H1 (cell line): ENCODE measurements at regions not wholly inside any gene's neighbourhood (a gene's known extent, or its start where the extent isn't known, plus 50 kb on each side); places are given as distances from the start of the nearest gene placed in this dataset.

Experiments
- CTCF ChIA-PET: fragments of 300-600 bp; sonication (Branson Sonifier 250); formaldehyde crosslinking; loops from one replicate; lab custom pipeline; 2021; ENCODE audit not compliant: partially characterized antibody; lab: Charles Lee
- POLR2A ChIA-PET: fragments of 300-600 bp; sonication (Branson Sonifier 250); formaldehyde crosslinking; loops from one replicate; lab custom pipeline; 2021; ENCODE audit warnings: inconsistent platforms; ENCODE audit not compliant: partially characterized antibody; lab: Charles Lee
- DNase-seq, 2 experiments: peaks; one replicate each; pipeline versions ENCODE4 v3.0.0 to v3.0.0-alpha.2; 2010 to 2022; ENCODE audit warnings: low spot score in 2 of 2, low read depth in 1 of 2, mixed read lengths in 1 of 2
- FAIRE-seq: peaks from 2 replicates; lab custom pipeline; 2011; peaks lifted over from hg19 to GRCh38; lab: Jason Lieb, UNC
- H2AFZ ChIP-seq: 2 replicates; pipeline ENCODE4 v1.8.1; 2012; ENCODE audit warnings: low read length, inconsistent platforms
- H2AK5ac ChIP-seq: 2 replicates; pipeline ENCODE4 v1.6.1; 2013; ENCODE audit warnings: low read depth, low read length
- H2BK120ac ChIP-seq: replicated peaks from 2 replicates; pipeline ENCODE3; 2013; ENCODE audit warnings: low read depth, low read length, inconsistent platforms
- H2BK12ac ChIP-seq: 2 replicates; pipeline ENCODE4 v1.6.1; 2013; ENCODE audit warnings: low read depth, low read length
- H2BK15ac ChIP-seq: 2 replicates; pipeline ENCODE4 v1.6.1; 2013; ENCODE audit warnings: low read length
- H2BK20ac ChIP-seq: 2 replicates; pipeline ENCODE4 v1.6.1; 2013; ENCODE audit warnings: low read length
- H2BK5ac ChIP-seq: 2 replicates; pipeline ENCODE4 v1.6.1; 2013; ENCODE audit warnings: low read depth, low read length
- H3K14ac ChIP-seq: 2 replicates; pipeline ENCODE4 v1.6.1; 2013; ENCODE audit warnings: inconsistent platforms; ENCODE audit not compliant: insufficient read length
- H3K18ac ChIP-seq: 2 replicates; pipeline ENCODE4 v1.6.1; 2013; ENCODE audit warnings: low read length; ENCODE audit errors: extremely low read depth
- H3K23ac ChIP-seq: 2 replicates; pipeline ENCODE4 v1.6.1; 2013; ENCODE audit warnings: inconsistent platforms; ENCODE audit not compliant: insufficient read length
- H3K23me2 ChIP-seq: 2 replicates; pipeline ENCODE4 v1.6.1; 2013; ENCODE audit warnings: low read depth, low read length
- H3K27ac ChIP-seq: 2 replicates; pipeline ENCODE4 v1.6.1; 2011; ENCODE audit warnings: low read depth, low read length, inconsistent platforms
- H3K27me3 ChIP-seq, 4 experiments: replicated peaks in 1 of 4; 1 replicate in 1 of 4; 2 replicates in 3 of 4; pipeline versions ENCODE4 v1.6.1 to v1.8.1; 2011 to 2013; ENCODE audit warnings: low read length in 3 of 4, mild to moderate bottlenecking in 3 of 4, inconsistent platforms in 2 of 4, mixed read lengths in 2 of 4, moderate library complexity in 1 of 4; ENCODE audit not compliant: control insufficient read depth in 3 of 4, insufficient read depth in 3 of 4; ENCODE audit errors: extremely low read depth in 1 of 4
- H3K36me3 ChIP-seq, 4 experiments: 2 replicates each; pipeline versions ENCODE4 v1.6.1 to v1.8.1; 2011 to 2013; ENCODE audit warnings: mild to moderate bottlenecking in 4 of 4, low read length in 3 of 4, moderate library complexity in 2 of 4, control low read depth in 1 of 4, inconsistent platforms in 1 of 4; ENCODE audit not compliant: insufficient read depth in 4 of 4, control insufficient read depth in 2 of 4
- H3K4ac ChIP-seq: replicated peaks from 2 replicates; pipeline ENCODE3; 2013; ENCODE audit warnings: low read length, low read depth, mixed read lengths, inconsistent platforms; ENCODE audit not compliant: insufficient read length
- H3K4me1 ChIP-seq, 4 experiments: replicated peaks in 1 of 4; 1 replicate in 1 of 4; 2 replicates in 3 of 4; pipeline versions ENCODE4 v1.6.1 to v1.8.1; 2011 to 2013; ENCODE audit warnings: low read length in 3 of 4, inconsistent platforms in 2 of 4, mixed read lengths in 1 of 4; ENCODE audit not compliant: insufficient read depth in 4 of 4, control insufficient read depth in 3 of 4
- H3K4me2 ChIP-seq, 2 experiments: 2 replicates each; pipeline versions ENCODE4 v1.6.1 to v1.8.1; 2011 to 2013; ENCODE audit warnings: low read depth in 2 of 2, low read length in 2 of 2, control low read depth in 1 of 2, inconsistent platforms in 1 of 2, mild to moderate bottlenecking in 1 of 2; ENCODE audit not compliant: insufficient read depth in 1 of 2
- H3K4me3 ChIP-seq, 4 experiments: fragments of 200-600, 300-600 bp in 1 of 4; sonication (generic), shearing (Covaris generic), sonication (Bioruptor Twin) in 1 of 4; 2 replicates each; pipeline versions ENCODE4 v1.5.1 to v1.8.1; 2011 to 2016; ENCODE audit warnings: low read length in 4 of 4, low read depth in 3 of 4, control low read depth in 2 of 4, inconsistent platforms in 2 of 4, mild to moderate bottlenecking in 2 of 4, mixed read lengths in 1 of 4, moderate library complexity in 1 of 4; ENCODE audit not compliant: insufficient read depth in 2 of 4; ENCODE audit errors: extremely low read depth in 1 of 4
- H3K56ac ChIP-seq: replicated peaks from 2 replicates; pipeline ENCODE3; 2013; ENCODE audit warnings: low read depth, mild to moderate bottlenecking, mixed read lengths, low read length, inconsistent platforms; ENCODE audit not compliant: insufficient read length
- H3K79me1 ChIP-seq: 2 replicates; pipeline ENCODE4 v1.6.1; 2013; ENCODE audit warnings: low read depth, low read length, control low read depth
- H3K79me2 ChIP-seq, 2 experiments: 2 replicates each; pipeline versions ENCODE4 v1.6.1 to v1.8.1; 2012 to 2013; ENCODE audit warnings: low read length in 2 of 2, mild to moderate bottlenecking in 2 of 2, inconsistent platforms in 1 of 2; ENCODE audit not compliant: insufficient read depth in 2 of 2, control insufficient read depth in 1 of 2
- H3K9ac ChIP-seq, 4 experiments: replicated peaks in 1 of 4; 1 replicate in 1 of 4; 2 replicates in 3 of 4; pipeline versions ENCODE4 v1.6.1 to v1.8.1; 2011 to 2013; ENCODE audit warnings: low read depth in 3 of 4, low read length in 3 of 4, control low read depth in 2 of 4, mild to moderate bottlenecking in 2 of 4, moderate library complexity in 2 of 4, inconsistent platforms in 1 of 4; ENCODE audit errors: extremely low read depth in 1 of 4
- H3K9me3 ChIP-seq, 2 experiments: 2 replicates each; pipeline versions ENCODE4 v1.6.1 to v1.8.1; 2012 to 2013; ENCODE audit warnings: mild to moderate bottlenecking in 2 of 2, moderate library complexity in 2 of 2, control low read depth in 1 of 2, inconsistent platforms in 1 of 2, low read depth in 1 of 2, low read length in 1 of 2, mixed read lengths in 1 of 2; ENCODE audit not compliant: insufficient read depth in 2 of 2
- H4K20me1 ChIP-seq, 2 experiments: replicated peaks in 1 of 2; 2 replicates each; pipeline versions ENCODE3 to v1.8.1; 2011 to 2013; ENCODE audit warnings: inconsistent platforms in 2 of 2, low read length in 2 of 2, mild to moderate bottlenecking in 1 of 2; ENCODE audit not compliant: insufficient read depth in 2 of 2, control insufficient read depth in 1 of 2
- H4K5ac ChIP-seq: 2 replicates; pipeline ENCODE4 v1.6.1; 2013; ENCODE audit warnings: low read length, low read depth, mixed read lengths, inconsistent platforms; ENCODE audit not compliant: insufficient read length
- H4K8ac ChIP-seq: 2 replicates; pipeline ENCODE4 v1.8.0; 2013; ENCODE audit warnings: mild to moderate bottlenecking, moderate library complexity, low read length, inconsistent platforms; ENCODE audit not compliant: insufficient read depth; ENCODE audit errors: extremely low read depth
- H4K91ac ChIP-seq: replicated peaks from 2 replicates; pipeline ENCODE3; 2013; ENCODE audit warnings: low read length, mixed read lengths, inconsistent platforms; ENCODE audit not compliant: insufficient read length
- CTCF ChIP-seq, 3 experiments: IDR thresholded peaks; 1 replicate in 2 of 3; 2 replicates in 1 of 3; pipeline versions ENCODE4 v1.5.1 to v1.6.1; 2011; ENCODE audit warnings: low read length in 3 of 3, mild to moderate bottlenecking in 3 of 3, inconsistent platforms in 2 of 3, low read depth in 1 of 3, moderate library complexity in 1 of 3; ENCODE audit not compliant: insufficient read depth in 1 of 3; ENCODE audit errors: control extremely low read depth in 1 of 3
- EGR1 ChIP-seq: IDR thresholded peaks from 2 replicates; pipeline ENCODE4 v1.6.1; 2011; ENCODE audit warnings: low read depth, low read length, borderline replicate concordance
- RAD21 ChIP-seq, 2 experiments: IDR thresholded peaks in 1 of 2; conservative IDR thresholded peaks in 1 of 2; 2 replicates each; pipeline ENCODE4 v1.6.1; 2011; ENCODE audit warnings: low read depth in 2 of 2, low read length in 2 of 2, improper control_type of control experiment in 1 of 2, inconsistent platforms in 1 of 2, mild to moderate bottlenecking in 1 of 2, moderate library complexity in 1 of 2
- WGBS, 2 experiments: shearing (Covaris generic) in 1 of 2; methylation state at CpG; one replicate each; pipeline versions ENCODE4 v1.1.6 to v1.1.7; 2013 to 2015; ENCODE audit warnings: low lambda C conversion rate in 2 of 2, mixed read lengths in 2 of 2, inconsistent platforms in 1 of 2, low coverage in 1 of 2, missing lambda C conversion rate in 1 of 2; ENCODE audit not compliant: insufficient replicate concordance in 2 of 2, insufficient coverage in 1 of 2, insufficient read length in 1 of 2; ENCODE audit errors: extremely low coverage in 1 of 2, missing lambda C conversion rate in 1 of 2; 5-methylcytosine and 5-hydroxymethylcytosine counted together

GRCh38 chr2:204260162-204260877 is 285.0 kb upstream of the PARD3B start:
- Histone ChIP-seq H3K9me3 (no peaks in the 10 kb centered on the region), H3K79me2 (no peaks in the 10 kb centered on the region), H3K14ac (no peak overlapping the region), H3K4ac (no peak overlapping the region), H4K8ac (no peak overlapping the region), H2BK12ac (peak overlapping the region; percentile 86), H3K4me1 (peaks cover 2 to 11% (median 6%) of the 10 kb centered on the region in 4 experiments; a peak in 4 of 7 replicates), H2BK20ac (peak overlapping the region; percentile 56; the same call in 1 of the 2 replicates), H3K18ac (peak overlapping the region; percentile 83; the same call in 1 of the 2 replicates), H3K27me3 (no peaks in the 10 kb centered on the region), H4K5ac (no peak overlapping the region), H3K79me1 (no peaks in the 10 kb centered on the region), H2AFZ (peak overlapping the region; percentile 52; the same call in 1 of the 2 replicates), H3K27ac (no peak overlapping the region), H4K20me1 (no peaks in the 10 kb centered on the region), H2AK5ac (no peak overlapping the region), H3K36me3 (no peaks in the 10 kb centered on the region), H3K23ac (no peak overlapping the region), H2BK5ac (peak overlapping the region; percentile 76; the same call in 1 of the 2 replicates), H3K4me3 (no peak overlapping the region), H4K91ac (peak overlapping the region; percentile 14), H3K4me2 (peak overlapping the region; percentile 7 to 33; a peak in 1 of 4 replicates), H2BK120ac (no peak overlapping the region), H3K9ac (no peak overlapping the region), H3K56ac (no peak overlapping the region), H2BK15ac (no peak overlapping the region; the same call in 1 of the 2 replicates), H3K23me2 (peaks cover 2% of the 10 kb centered on the region)
- TF ChIP-seq CTCF (IDR thresholded peaks at IDR 0.05; ENCODE audit: control extremely low read depth in 1 of 3, insufficient read depth in 1 of 3, low read depth in 1 of 3, low read length in 3 of 3): peak; percentile 34 to 91 (median 73)
- TF ChIP-seq EGR1: no peak
- TF ChIP-seq RAD21 (IDR thresholded peaks at IDR 0.05 in 1 of 2, conservative IDR thresholded peaks at IDR 0.05 in 1 of 2; ENCODE audit: low read depth in 2 of 2, low read length in 2 of 2): peak; percentile 89
- ChIA-PET POLR2A (no interaction called here), CTCF (interaction anchor here (0.7 to 8.1 kb wide), 70 partner anchors 9 to 1418 kb away, joined by 3 to 46 read pairs (median 4); no protein-coding TSS in a partner anchor)
- 47% methylated on average over 9 of the region's 9 CpGs; no CpG with 5 or more reads in 1 of the 2 experiments for WGBS, 2 experiments
- DNase-seq (peak; percentile 57 to 84), FAIRE-seq (peak; percentile 93)
